MG63 (cell line): ENCODE measurements at regions not wholly inside any gene's neighbourhood (a gene's known extent, or its start where the extent isn't known, plus 50 kb on each side); places are given as distances from the start of the nearest gene placed in this dataset.

Experiments used
- DNase-seq: peaks from one replicate; pipeline ENCODE4 v3.0.0-alpha.2; 2020
- H3K27me3 ChIP-seq: fragments of 250-450 bp; sonication (Bioruptor Pico); 2 replicates; pipeline ENCODE4 v1.5.1; 2020; ENCODE audit warnings: mild to moderate bottlenecking, moderate library complexity
- H3K36me3 ChIP-seq: fragments of 250-450 bp; sonication (Bioruptor Pico); 2 replicates; pipeline ENCODE4 v1.5.1; 2020; ENCODE audit warnings: mild to moderate bottlenecking, moderate library complexity
- H3K4me3 ChIP-seq: fragments of 250-450 bp; sonication (Bioruptor Pico); 2 replicates; pipeline ENCODE4 v1.5.1; 2020; ENCODE audit warnings: mild to moderate bottlenecking, moderate library complexity
- H3K9me3 ChIP-seq: fragments of 250-450 bp; sonication (Bioruptor Pico); 2 replicates; pipeline ENCODE4 v1.5.1; 2020; ENCODE audit warnings: mild to moderate bottlenecking, moderate library complexity

DNA sequence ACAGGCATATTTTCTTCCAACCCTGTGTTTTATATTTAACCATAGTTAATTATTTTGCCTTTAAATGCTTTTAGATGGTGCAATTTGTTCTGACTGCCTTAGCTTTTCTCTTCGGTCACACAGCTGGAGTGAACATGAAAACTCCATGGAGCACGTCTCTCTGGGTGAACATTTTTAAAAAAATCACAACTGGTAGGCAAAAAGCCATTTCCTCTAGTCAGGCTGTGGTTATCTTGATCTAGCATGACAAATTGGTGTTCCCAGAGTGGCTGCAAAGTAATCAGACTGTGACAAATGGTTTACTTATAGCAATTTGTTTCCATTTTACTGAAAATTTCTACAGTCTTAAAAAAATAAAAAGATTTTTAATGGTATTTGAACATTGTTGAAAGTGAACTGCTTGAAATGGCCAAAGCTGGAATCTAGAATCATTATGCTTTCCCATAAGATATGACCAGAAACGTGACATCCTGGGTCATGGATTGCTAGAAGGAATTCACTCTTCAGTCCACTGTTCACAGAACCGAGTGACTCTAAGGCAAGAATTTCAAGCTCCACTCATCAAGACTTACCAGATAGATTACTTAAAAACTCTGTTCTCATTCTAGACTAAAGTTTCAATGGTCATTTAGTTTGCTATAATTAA lies 703.6 kb downstream of the CPS1 start:
- no peak for DNase-seq
- no peak overlapping the region for H3K4me3 ChIP-seq
- H3K36me3 ChIP-seq, result no peaks in the 10 kb centered on the region
- H3K27me3 ChIP-seq, result no peaks in the 10 kb centered on the region
- no peaks in the 10 kb centered on the region for H3K9me3 ChIP-seq

DNA sequence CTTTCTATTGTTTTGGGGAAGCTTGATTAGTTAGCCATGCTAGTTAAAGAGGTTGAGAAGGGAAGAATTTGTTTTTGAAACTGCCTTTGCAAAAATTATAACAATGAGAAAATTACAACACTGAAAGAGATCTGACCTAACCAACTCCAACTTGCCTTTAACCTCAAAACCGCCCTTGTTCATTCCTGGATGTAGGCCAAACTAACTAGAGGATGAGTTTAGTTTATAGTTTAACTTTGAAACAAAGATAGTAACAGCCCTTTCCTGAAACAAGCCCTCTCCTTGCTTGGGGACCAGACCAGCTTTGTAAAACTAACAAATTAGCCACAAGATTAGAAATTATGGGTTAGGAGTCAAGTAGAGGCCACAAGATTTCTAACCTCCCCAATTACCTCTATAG lies 713.9 kb downstream of the CPS1 start:
- no peak for DNase-seq

DNA sequence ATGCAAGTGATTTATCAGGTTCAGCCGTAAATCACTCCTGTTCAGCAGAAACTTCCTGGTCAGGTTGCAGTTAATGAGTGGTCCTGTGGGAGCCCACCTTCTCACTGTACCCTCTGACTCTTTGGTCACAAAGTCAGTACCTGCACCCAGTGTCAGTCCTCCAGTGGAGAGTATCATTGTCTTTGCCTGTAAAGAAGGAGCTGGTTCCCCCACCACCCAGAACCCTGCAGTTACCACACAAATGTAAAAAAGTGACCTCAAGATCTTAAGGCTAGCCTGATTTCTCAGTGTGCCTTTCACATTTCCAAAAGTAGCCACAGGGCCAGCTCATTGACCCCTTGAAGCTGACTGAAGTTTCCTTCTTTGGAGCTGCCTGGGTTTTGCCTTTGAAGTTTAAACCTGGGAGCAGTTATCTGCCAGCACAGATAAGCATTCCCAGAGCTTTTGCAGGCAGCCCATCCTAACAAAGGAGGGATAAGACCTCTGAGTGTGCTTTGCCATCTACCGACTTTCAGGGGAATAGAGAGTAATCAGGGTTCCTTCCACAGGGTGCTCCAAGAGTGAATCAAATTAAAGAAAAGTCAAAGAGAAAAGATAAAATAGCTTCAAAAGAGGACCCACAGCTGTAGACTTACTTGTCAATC lies 725.2 kb downstream of the CPS1 start:
- Histone ChIP-seq H3K9me3 (no peaks in the 10 kb centered on the region), H3K36me3 (no peaks in the 10 kb centered on the region), H3K27me3 (no peaks in the 10 kb centered on the region), H3K4me3 (no peak overlapping the region)
- no peak for DNase-seq

More for the DNA sequence above, 713.9 kb downstream of the CPS1 start:
- no peak overlapping the region for H3K4me3 ChIP-seq
- H3K36me3 ChIP-seq, result no peaks in the 10 kb centered on the region
- no peaks in the 10 kb centered on the region for H3K27me3 ChIP-seq
- H3K9me3 ChIP-seq, result no peaks in the 10 kb centered on the region; the same call in 1 of the 2 replicates

DNA sequence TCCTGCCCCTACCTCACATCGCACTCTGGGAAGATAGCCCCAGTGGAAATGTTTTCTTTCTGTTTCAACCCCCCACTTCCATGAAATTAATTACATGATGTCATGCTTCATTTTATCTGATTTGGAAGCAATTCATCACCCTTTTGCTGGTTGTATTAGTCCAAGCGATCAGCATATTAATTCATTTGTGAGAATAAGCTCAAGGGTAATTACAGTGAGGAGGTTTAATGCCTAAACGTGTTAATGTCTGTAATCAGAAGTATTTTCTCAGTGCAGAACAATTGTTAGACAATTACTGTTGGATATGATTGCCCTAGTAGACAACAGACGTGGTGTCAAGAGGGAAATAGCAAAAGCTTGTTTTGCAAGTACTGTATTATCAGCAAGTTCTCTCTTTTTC lies 746.3 kb downstream of the CPS1 start:
- H3K4me3 ChIP-seq, result no peak overlapping the region
- no peaks in the 10 kb centered on the region for H3K27me3 ChIP-seq
- H3K36me3 ChIP-seq, result no peaks in the 10 kb centered on the region
- no peak for DNase-seq
- no peaks in the 10 kb centered on the region for H3K9me3 ChIP-seq

DNA sequence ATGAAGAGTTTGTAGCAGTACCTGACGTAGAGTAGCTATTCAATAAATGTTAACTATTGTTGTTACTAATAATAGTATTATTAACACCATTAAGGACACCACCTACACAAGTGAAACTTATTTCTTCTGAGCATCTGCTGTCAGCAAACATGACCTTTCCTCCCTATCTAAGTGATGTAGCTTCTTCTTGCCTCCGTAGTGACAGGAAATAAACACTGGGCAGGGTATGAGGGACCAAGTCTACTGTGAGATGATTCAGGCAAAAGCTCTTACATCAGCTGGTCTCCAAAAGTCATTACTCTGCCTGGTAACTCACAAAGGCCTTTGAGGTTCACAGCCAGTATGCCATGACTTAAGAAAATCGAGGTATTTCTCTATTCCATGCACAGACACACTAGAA lies 750.5 kb downstream of the CPS1 start:
- Histone ChIP-seq H3K27me3 (no peaks in the 10 kb centered on the region), H3K4me3 (no peak overlapping the region), H3K36me3 (no peaks in the 10 kb centered on the region), H3K9me3 (no peaks in the 10 kb centered on the region)
- DNase-seq, result no peak
